H1 (cell line): ENCODE measurements at regions not wholly inside any gene's neighbourhood (a gene's known extent, or its start where the extent isn't known, plus 50 kb on each side); places are given as distances from the start of the nearest gene placed in this dataset.

Experiments used
- CBX5 ChIP-seq: fragments of 300-800, 300-1000 bp; sonication (generic); IDR thresholded peaks from 2 replicates; pipeline ENCODE4 v1.7.1; 2016; ENCODE audit warnings: antibody characterized with exemption, low read length, low read depth
- CTCF ChIP-seq, 3 experiments: IDR thresholded peaks; 1 replicate in 2 of 3; 2 replicates in 1 of 3; pipeline versions ENCODE4 v1.5.1 to v1.6.1; 2011; ENCODE audit warnings: low read length in 3 of 3, mild to moderate bottlenecking in 3 of 3, inconsistent platforms in 2 of 3, low read depth in 1 of 3, moderate library complexity in 1 of 3; ENCODE audit not compliant: insufficient read depth in 1 of 3; ENCODE audit errors: control extremely low read depth in 1 of 3
- KDM1A ChIP-seq: fragments of 200-600, 300-600 bp; sonication (generic); IDR thresholded peaks from 2 replicates; pipeline ENCODE4 v1.7.1; 2016; ENCODE audit warnings: mild to moderate bottlenecking, low read length, borderline replicate concordance
- POLR2A ChIP-seq, 2 experiments: IDR thresholded peaks; 1 replicate in 1 of 2; 2 replicates in 1 of 2; pipeline ENCODE4 v1.6.1; 2011; ENCODE audit warnings: low read depth in 2 of 2, low read length in 2 of 2, mild to moderate bottlenecking in 2 of 2; ENCODE audit errors: control extremely low read depth in 1 of 2

GRCh38 chr3:135495891-135496290 lies 469.6 kb upstream of the PPP2R3A start:
- TF ChIP-seq KDM1A (no peak), POLR2A (IDR thresholded peaks at IDR 0.05; ENCODE audit: control extremely low read depth in 1 of 2, low read depth in 2 of 2, low read length in 2 of 2) (no peak), CTCF (IDR thresholded peaks at IDR 0.05; ENCODE audit: control extremely low read depth in 1 of 3, insufficient read depth in 1 of 3, low read depth in 1 of 3, low read length in 3 of 3) (no peak), CBX5 (no peak)
